ENCODE measurements at regions not wholly inside any gene's neighbourhood (a gene's known extent, or its start where the extent isn't known, plus 50 kb on each side); places are given as distances from the start of the nearest gene placed in this dataset.

DNA sequence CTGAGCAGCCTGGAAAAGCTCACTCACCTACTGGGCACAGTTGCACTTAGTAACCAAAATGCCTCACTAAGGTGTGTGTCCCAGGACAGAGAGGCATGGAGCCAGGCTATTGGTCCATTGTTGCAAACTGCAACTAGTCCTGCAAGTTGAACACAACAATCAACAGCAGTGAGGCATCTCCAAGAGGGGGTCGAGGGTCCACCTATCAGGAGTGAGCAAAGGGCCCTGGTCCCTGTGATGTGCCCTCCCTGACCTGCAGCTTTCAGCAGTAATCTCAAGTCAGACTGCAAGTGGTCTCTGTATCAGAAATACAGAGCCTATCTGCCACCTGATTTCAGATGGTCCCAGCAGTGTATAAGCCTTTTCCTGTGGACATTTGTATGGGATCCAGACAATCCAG is 50.2 kb upstream of the TGM3 start:
- TF ChIP-seq POLR2AphosphoS5 (IDR thresholded peaks at IDR 0.05; ENCODE audit: borderline replicate concordance, low read depth, low read length), result no peak
- TF ChIP-seq EZH2 (IDR thresholded peaks at IDR 0.05), result no peak
